EL (cell line): ENCODE measurements at regions not wholly inside any gene's neighbourhood (a gene's known extent, or its start where the extent isn't known, plus 50 kb on each side); places are given as distances from the start of the nearest gene placed in this dataset.
"Not testable (repeated sequence)": the region's sequence is repeated elsewhere in the genome, so short reads cannot be mapped to it uniquely, and the experiment has no call there.

ENCODE experiments used
- DNase-seq: peaks from one replicate; pipeline ENCODE4 v3.0.0-alpha.2; 2016

- no peak for DNase-seq
These were observed 127.5 kb upstream of the CCNG1 start for GRCh38 chr5:163309914-163310313.

DNA sequence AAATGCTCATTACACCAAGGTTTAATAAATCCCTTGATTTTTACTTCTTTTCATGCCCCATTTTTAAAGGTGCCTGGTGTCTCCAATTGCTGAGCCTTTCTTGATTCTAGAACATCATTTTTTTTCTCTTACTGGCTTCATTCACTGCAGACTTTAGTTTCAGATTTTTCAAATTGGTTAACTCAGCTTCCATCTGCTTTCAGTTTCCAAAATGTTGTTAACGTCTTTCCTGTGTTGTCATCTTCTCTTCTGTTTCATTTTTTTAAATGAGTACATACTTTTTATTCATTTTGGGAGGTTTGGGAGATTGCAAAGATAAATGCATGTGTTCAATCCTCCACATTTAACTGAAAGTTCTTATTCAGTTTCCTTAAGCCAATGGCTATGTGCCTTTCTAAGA, 126.4 kb upstream of the CCNG1 start:
- DNase-seq = no peak

DNA sequence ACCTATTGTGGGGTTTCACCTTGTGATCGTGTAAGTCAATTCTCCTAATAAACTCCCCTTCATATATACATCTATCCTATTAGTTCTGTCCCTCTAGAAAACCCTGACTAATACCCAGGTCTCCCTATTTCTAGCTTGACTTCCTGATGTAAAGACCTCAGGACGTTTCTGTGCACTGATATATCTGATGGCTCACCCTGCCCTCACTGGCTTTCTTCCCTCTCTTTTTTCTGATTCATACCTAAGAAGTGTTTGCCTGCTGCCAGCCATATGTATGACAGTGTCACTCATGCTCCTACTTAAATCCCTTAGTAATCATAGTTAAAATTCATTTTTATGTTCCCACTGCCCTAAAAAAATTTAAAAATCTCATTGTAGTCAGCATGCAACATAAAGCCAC, 124.8 kb upstream of the CCNG1 start:
- DNase-seq = no peak

DNA sequence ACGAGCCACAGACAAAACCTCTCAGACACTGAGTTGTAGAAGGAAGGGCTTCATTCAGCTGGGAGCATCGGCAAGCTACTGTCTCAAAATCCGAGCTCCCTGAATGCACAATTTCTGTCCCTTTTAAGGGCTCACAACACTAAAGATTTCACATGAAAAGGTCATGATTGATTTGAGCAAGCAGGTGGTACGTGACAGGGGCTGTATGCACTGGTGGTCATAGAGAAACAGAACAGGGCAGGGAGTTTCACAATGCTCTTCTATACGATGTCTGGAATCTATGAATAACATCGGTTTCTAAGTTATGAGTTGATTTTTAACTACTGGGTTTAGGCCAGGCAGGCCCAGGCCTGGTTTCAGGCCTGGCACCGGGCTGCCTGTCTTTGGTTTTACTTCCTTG, 124.3 kb upstream of the CCNG1 start:
- DNase-seq = not testable (repeated sequence)

DNA sequence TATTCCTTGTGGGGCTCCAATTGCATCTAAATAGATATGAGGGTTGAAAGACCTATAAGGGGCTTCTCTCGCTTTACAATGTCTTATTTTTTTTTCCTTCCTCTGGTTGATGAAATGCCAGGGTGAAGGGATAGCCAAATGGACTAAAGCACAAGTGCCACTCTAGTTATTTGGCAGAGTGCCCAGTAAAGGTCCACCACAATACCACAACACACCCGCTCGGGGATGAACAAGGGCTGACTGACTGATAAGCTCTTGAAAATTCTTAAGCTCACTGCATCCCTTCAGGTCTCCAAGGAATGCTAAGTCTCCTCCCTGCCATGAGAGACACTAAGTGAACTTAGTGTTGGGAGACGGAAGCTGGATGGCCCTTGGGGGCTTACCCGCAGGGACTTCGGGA, 121.0 kb upstream of the CCNG1 start:
- DNase-seq = not testable (repeated sequence)

GRCh38 chr5:163318707-163319106, 118.7 kb upstream of the CCNG1 start:
- DNase-seq = no peak

DNA sequence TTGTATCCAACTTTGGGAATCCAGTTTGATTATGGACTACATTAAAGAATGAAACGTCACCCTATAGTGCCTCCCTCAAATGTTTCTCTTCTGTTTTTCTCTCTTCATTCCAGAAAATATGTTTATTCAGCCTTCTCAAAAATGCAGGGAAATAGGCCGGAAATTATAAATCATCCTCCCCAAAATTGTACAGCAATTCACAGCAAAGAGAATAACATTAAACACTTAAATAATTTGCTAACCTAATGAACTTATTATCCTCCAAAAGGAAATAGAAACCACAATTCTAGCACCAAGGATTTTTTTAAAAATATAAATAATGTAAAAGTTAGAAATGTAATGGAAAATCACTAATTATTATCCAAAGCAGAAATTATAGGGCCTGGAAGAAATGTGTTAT, 115.9 kb upstream of the CCNG1 start:
- DNase-seq = no peak

DNA sequence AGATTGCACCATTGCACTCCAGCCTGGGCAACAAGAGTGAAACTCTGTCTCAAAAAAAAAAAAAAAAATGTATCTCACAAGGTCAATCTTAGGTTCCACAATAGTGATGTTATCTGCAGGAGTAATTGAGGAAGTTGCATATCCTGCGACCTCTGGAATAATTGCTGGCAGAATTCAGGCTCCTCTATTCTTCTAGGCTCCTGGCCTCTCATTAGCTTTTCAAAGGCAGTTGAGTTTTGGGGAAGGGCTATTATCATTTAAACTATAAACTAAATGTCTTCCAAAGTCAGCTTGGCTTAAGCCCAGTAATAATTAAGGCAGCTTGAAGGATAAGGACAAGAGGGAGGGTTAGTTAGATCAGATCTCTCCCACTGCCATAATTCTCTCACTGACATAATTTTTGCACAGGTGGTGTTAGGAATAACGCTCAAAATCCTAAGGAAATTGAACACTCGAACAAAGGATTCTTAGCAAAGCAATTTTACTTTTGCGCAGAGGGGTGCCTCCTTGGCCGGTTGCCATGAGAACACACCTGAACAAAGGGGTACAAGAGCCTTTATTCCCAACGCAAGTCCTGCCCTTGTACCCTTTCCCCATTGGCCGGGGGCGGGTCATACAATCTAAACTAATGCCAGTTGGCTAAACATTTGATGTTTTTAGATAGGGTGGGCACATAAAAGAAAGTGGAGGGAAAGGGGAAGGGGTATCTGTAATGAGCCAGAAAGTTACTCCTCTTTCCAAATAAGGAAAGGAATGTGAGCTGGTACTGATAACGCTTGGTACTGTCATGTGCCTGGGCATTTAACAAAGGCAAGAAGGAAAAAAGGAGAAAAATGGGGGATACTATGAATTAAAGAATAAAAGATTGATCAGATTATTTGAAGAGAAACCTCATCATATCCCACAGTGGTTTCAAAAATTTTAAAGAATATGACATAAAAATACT, 106.4 kb upstream of the CCNG1 start:
- DNase-seq = no peak

DNA sequence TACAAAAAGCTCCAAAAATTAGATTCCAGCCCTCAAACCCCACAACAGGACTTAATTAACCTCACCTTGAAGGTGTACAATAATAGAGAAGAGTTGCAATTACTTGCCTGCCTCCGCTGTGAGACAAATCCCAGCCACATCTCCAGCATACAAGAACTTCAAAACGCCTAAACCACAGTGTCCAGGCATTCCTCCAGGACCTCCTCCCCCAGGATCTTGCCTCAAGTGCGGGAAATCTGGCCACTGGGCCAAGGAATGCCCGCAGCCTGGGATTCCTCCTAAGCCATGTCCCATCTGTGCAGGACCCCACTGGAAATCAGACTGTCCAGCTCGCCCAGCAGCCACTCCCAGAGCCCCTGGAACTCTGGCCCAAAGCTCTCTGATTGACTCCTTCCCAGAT, 101.3 kb upstream of the CCNG1 start:
- DNase-seq = not testable (repeated sequence)

DNA sequence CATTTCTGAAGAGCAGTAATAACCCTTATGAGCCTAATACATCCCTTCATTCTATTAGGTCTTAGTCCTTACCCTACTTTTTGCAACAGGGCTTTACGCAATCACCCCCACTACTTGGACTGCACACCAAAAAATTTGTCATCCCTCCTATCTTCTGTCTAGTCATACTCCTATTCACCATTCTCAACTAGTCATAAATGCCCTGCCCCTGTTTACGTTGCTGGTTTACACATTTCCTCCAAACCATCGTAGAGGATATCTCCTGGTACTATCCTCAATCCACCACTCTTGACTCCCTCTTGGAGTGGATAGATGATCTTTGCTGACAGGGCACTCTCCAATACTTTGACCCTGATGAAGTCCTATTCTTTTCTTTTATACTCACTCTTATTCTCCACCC, 98.2 kb upstream of the CCNG1 start:
- no peak for DNase-seq

- DNase-seq = not testable (repeated sequence)
These were observed 97.0 kb upstream of the CCNG1 start for GRCh38 chr5:163340378-163340777.

- DNase-seq = no peak
These were observed 95.1 kb upstream of the CCNG1 start for GRCh38 chr5:163342306-163342705.

GRCh38 chr5:163345216-163345615, 92.2 kb upstream of the CCNG1 start:
- no peak for DNase-seq

DNA sequence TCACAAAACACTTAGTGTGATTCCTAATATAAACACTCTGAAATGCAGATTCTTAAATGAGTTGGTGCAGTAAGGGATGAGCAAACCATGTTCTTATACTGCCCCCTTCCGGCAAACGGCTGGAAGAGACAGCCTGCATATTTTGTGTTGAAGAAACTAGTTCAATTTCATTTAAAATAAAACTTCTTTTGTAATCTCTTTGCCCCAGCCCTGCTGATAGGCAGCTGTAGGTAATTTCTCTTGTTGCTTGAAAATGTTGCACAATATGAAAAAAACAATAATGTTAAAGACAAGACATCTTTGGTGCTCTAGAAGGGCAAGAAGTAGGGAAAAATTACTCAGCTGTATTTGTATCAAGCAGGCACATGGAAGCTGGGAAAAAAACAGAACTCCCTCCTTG, 89.7 kb upstream of the CCNG1 start:
- peak; percentile 56 for DNase-seq

DNA sequence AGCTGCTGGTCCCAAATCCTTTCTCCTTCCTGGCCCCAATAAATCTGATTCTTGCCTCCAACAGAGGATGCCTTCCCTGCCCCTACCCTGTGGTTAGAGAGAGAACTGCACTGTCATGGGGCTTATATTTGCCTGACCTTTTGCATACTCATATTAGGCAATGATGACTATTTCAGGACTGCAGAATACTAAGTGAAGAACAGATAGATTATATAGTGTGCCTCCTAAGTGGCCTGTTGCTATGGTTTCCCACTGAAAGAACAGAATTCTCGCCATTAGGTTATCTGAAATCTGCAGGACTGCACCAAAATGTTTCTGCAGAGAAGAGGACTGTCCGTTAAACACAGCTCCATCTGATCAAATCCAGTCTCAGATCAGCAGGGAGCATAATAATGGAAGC, 87.3 kb upstream of the CCNG1 start:
- no peak for DNase-seq

- DNase-seq = no peak
These were observed 84.9 kb upstream of the CCNG1 start for GRCh38 chr5:163352531-163352930.

DNA sequence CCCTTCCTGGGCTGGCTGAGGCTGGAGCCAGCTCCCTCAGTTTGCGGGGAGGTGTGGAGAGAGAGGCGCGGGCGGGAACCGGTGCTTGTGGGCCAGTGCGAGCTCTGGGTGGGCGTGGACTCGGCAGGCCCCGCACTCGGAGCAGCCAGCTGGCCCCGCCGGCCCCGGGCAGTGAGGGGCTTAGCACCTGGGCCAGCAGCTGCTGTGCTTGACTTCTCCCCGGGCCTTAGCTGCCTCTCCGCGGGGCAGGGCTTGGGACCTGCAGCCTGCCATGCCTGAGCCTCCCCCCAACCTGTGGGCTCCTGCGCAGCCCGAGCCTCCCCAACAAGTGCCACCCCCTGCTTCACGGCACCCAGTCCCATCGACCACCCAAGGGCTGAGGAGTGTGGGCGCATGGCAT, 81.6 kb upstream of the CCNG1 start:
- not testable (repeated sequence) for DNase-seq

GRCh38 chr5:163357636-163358035, 79.8 kb upstream of the CCNG1 start:
- no peak for DNase-seq

DNA sequence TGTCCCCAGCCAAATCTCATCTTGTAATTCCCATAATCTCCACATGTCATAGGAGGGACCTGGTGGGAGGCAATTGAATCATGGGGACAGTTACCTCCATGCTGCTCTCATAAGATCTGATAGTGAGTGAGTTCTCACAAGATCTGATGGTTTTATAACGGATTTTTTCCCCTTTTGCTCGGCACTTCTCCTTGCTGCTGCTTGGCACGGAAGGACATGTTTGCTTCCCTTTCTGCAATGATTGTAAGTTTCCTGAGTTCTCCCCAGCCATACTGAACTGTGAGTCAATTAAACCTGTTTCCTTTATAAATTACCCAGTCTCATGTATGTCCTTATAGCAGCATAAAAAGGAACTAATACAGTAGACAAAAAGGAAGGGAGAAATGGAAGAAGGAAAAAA, 76.7 kb upstream of the CCNG1 start:
- no peak for DNase-seq

GRCh38 chr5:163361450-163361849, 75.9 kb upstream of the CCNG1 start:
- DNase-seq = no peak

GRCh38 chr5:163362840-163363371, 74.5 kb upstream of the CCNG1 start:
- DNase-seq = no peak

DNA sequence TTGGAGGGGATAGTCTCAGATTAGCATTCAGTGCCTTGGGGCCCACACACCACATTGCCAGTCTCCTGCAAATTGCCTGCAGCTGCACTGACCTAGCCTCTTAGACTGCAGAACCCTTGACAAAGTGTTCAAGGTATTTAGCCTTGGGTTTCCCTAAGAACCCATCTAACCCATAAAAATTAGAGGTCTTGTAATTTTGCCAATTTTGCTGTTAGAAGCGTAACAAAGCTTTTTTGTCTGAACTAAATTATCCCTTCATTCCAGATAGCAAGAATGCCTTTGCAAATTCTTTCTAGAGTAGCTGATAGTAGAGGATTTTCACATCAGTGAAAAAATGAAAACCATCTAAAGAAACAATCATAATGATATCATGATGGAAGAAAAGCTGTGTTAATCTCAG, 74.0 kb upstream of the CCNG1 start:
- no peak for DNase-seq

- no peak for DNase-seq
These were observed 70.6 kb upstream of the CCNG1 start for GRCh38 chr5:163366757-163367156.

GRCh38 chr5:163369776-163370385, 67.5 kb upstream of the CCNG1 start:
- no peak for DNase-seq
